OCI-LY3 (cell line): ENCODE measurements at regions not wholly inside any gene's neighbourhood (a gene's known extent, or its start where the extent isn't known, plus 50 kb on each side); places are given as distances from the start of the nearest gene placed in this dataset.
"Not testable (repeated sequence)": the region's sequence is repeated elsewhere in the genome, so short reads cannot be mapped to it uniquely, and the experiment has no call there.

Source experiments
- H2AFZ ChIP-seq: fragments of 200-600, 300-600 bp; shearing (Covaris generic); 2 replicates; pipeline ENCODE4 v1.6.0; 2014; ENCODE audit warnings: antibody characterized with exemption, low read depth, low read length
- H3K27ac ChIP-seq: fragments of 200-600, 300-600 bp; sonication (generic); 2 replicates; pipeline ENCODE4 v1.5.1; 2014; ENCODE audit warnings: mild to moderate bottlenecking, low read length, moderate library complexity, mixed read lengths
- H3K27me3 ChIP-seq: fragments of 200-600, 300-600 bp; sonication (generic); 2 replicates; pipeline ENCODE4 v1.6.1; 2014; ENCODE audit warnings: low read depth, low read length, mixed read lengths
- H3K36me3 ChIP-seq: fragments of 200-600, 300-600 bp; sonication (generic); replicated peaks from 2 replicates; pipeline ENCODE3; 2014; ENCODE audit warnings: low read depth, low read length, mixed read lengths
- H3K4me1 ChIP-seq: fragments of 300-600, 200-600 bp; sonication (generic); 2 replicates; pipeline ENCODE4 v1.6.1; 2014; ENCODE audit warnings: low read length, mixed read lengths
- H3K4me2 ChIP-seq: fragments of 200-600, 300-600 bp; sonication (generic); 2 replicates; pipeline ENCODE4 v1.6.1; 2014; ENCODE audit warnings: low read length, mixed read lengths
- H3K4me3 ChIP-seq: fragments of 300-600, 200-600 bp; sonication (generic); 2 replicates; pipeline ENCODE4 v1.5.1; 2014; ENCODE audit warnings: antibody characterized with exemption, mild to moderate bottlenecking, low read length, moderate library complexity
- H3K79me2 ChIP-seq: fragments of 300-600, 200-600 bp; shearing (Covaris generic); 2 replicates; pipeline ENCODE4 v1.6.1; 2014; ENCODE audit warnings: mild to moderate bottlenecking, low read length, mixed read lengths
- H3K9ac ChIP-seq: fragments of 300-600, 200-600 bp; shearing (Covaris generic); 2 replicates; pipeline ENCODE4 v1.6.0; 2014; ENCODE audit warnings: mild to moderate bottlenecking, low read length, moderate library complexity
- H3K9me3 ChIP-seq: fragments of 200-600, 300-600 bp; shearing (Covaris generic); 2 replicates; pipeline ENCODE4 v1.6.1; 2014; ENCODE audit warnings: low read length, mixed read lengths; ENCODE audit not compliant: insufficient read depth
- H4K20me1 ChIP-seq: fragments of 200-600, 300-600 bp; sonication (generic); 2 replicates; pipeline ENCODE4 v1.6.1; 2016; ENCODE audit warnings: low read length, mixed read lengths; ENCODE audit not compliant: insufficient read depth
- CTCF ChIP-seq: fragments of 200-600, 300-600 bp; sonication (generic); IDR thresholded peaks from 2 replicates; pipeline ENCODE4 v1.5.1; 2014; ENCODE audit warnings: antibody characterized with exemption, low read length, low read depth
- EZH2phosphoT487 ChIP-seq: fragments of 200-600 bp; shearing (Covaris generic); IDR thresholded peaks from 2 replicates; pipeline ENCODE4 v1.6.1; 2018; ENCODE audit warnings: antibody characterized with exemption, mixed run types, low read depth

- no peak overlapping the region for H3K27ac ChIP-seq
- no peak for TF ChIP-seq EZH2phosphoT487
- TF ChIP-seq CTCF: no peak
- no peaks in the 10 kb centered on the region for H3K27me3 ChIP-seq
- H3K9ac ChIP-seq: no peak overlapping the region
- no peak overlapping the region for H2AFZ ChIP-seq
- no peaks in the 10 kb centered on the region for H3K79me2 ChIP-seq
- H4K20me1 ChIP-seq: no peaks in the 10 kb centered on the region
- H3K9me3 ChIP-seq: no peaks in the 10 kb centered on the region
- no peaks in the 10 kb centered on the region for H3K36me3 ChIP-seq
- no peaks in the 10 kb centered on the region for H3K4me1 ChIP-seq
- H3K4me3 ChIP-seq: no peak overlapping the region
- H3K4me2 ChIP-seq: no peak overlapping the region
Measured at GRCh38 chr4:117740736-117741135, 293.6 kb upstream of the NDST3 start.

GRCh38 chr4:117745379-117745778 lies 288.9 kb upstream of the NDST3 start:
- not testable (repeated sequence) for H4K20me1 ChIP-seq, H3K4me2 ChIP-seq, H3K27ac ChIP-seq, H3K4me3 ChIP-seq, H3K4me1 ChIP-seq, H3K9me3 ChIP-seq, H3K9ac ChIP-seq, H3K27me3 ChIP-seq, H3K36me3 ChIP-seq, H3K79me2 ChIP-seq, H2AFZ ChIP-seq

- H3K4me2 ChIP-seq: no peak overlapping the region
- no peak overlapping the region for H3K27ac ChIP-seq
- no peaks in the 10 kb centered on the region for H3K36me3 ChIP-seq
- H3K4me3 ChIP-seq: no peak overlapping the region
- TF ChIP-seq EZH2phosphoT487 (no peak), CTCF (no peak)
- H3K27me3 ChIP-seq: no peaks in the 10 kb centered on the region
- H2AFZ ChIP-seq: no peak overlapping the region
- no peak overlapping the region for H3K9ac ChIP-seq
- no peaks in the 10 kb centered on the region for H3K4me1 ChIP-seq
- no peaks in the 10 kb centered on the region for H4K20me1 ChIP-seq
- H3K9me3 ChIP-seq: 0 out of 2 replicates have a peak, but pooled peaks cover 3% of the 10 kb centered on the region
- no peaks in the 10 kb centered on the region for H3K79me2 ChIP-seq
Measured at GRCh38 chr4:117755438-117755837, 278.8 kb upstream of the NDST3 start.

DNA sequence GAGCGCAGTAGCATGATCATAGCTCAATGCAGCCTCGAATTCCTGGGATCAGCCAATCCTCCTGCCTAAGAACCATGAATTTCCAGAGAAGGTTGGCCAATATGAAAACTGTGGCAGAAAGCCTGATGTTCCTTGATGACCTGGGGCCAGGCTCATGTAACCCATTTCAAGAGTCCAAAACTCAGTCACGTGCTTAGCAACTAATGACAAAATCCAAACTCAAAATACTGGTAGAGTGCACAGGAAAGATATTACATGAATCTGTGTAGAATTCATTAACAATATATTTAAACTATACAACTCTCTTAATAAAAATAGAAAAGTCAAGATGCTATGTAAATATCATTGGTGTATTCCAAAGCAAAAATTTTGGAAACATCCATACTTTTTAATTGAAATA lies 265.7 kb upstream of the NDST3 start:
- Histone ChIP-seq H4K20me1 (no peaks in the 10 kb centered on the region), H3K27me3 (no peaks in the 10 kb centered on the region), H3K9me3 (no peaks in the 10 kb centered on the region), H3K27ac (no peak overlapping the region), H3K4me2 (no peak overlapping the region), H3K36me3 (no peaks in the 10 kb centered on the region), H3K4me1 (peaks cover 24% of the 10 kb centered on the region), H3K79me2 (no peaks in the 10 kb centered on the region), H3K9ac (no peak overlapping the region), H3K4me3 (no peak overlapping the region), H2AFZ (no peak overlapping the region)
- TF ChIP-seq EZH2phosphoT487: no peak
- TF ChIP-seq CTCF: no peak
